IMR-90 (cell line): ENCODE measurements at regions not wholly inside any gene's neighbourhood (a gene's known extent, or its start where the extent isn't known, plus 50 kb on each side); places are given as distances from the start of the nearest gene placed in this dataset.

Experiments used
- ATAC-seq: fragments of 200-7000 bp; cut with Tn5 transposase; 2 replicates; pipeline ENCODE4 v1.9.1; 2020; ENCODE audit warnings: low read depth, mild to moderate bottlenecking, moderate library complexity
- BruUV-seq: library from RNA; stranded (reverse); fragments of 400-500 nt; replicated peaks from 2 replicates; lab custom pipeline; 2021; lab: Mats Ljungman, UMichigan
- CTCF ChIA-PET: fragments of 300-600 bp; formaldehyde crosslinking; extraction: SDS; loops from one replicate; lab custom pipeline; 2021; ENCODE audit warnings: antibody characterized with exemption; lab: Yijun Ruan, JAX
- POLR2A ChIA-PET: fragments of 300-600 bp; sonication (Branson Sonifier 250); formaldehyde crosslinking; loops from one replicate; lab custom pipeline; 2022; ENCODE audit warnings: antibody characterized with exemption; ENCODE audit not compliant: unreplicated experiment; lab: Charles Lee
- DNase-seq: peaks from one replicate; pipeline ENCODE4 v3.0.0; 2013
- H2AFZ ChIP-seq: replicated peaks from 2 replicates; pipeline ENCODE3; 2013; ENCODE audit warnings: low read length, mild to moderate bottlenecking; ENCODE audit not compliant: poor library complexity
- H2AK5ac ChIP-seq: 2 replicates; pipeline ENCODE4 v1.6.1; 2013; ENCODE audit warnings: low read depth, low read length, inconsistent platforms
- H2AK9ac ChIP-seq: replicated peaks from 2 replicates; pipeline ENCODE3; 2013; ENCODE audit warnings: mild to moderate bottlenecking, low read depth, low read length, moderate library complexity; ENCODE audit not compliant: poor library complexity
- H2BK120ac ChIP-seq: 2 replicates; pipeline ENCODE4 v1.6.1; 2013; ENCODE audit warnings: low read depth, low read length, inconsistent platforms
- H2BK15ac ChIP-seq: 3 replicates; pipeline ENCODE4 v1.6.1; 2013; ENCODE audit warnings: low read depth, low read length, inconsistent platforms
- H2BK20ac ChIP-seq: 2 replicates; pipeline ENCODE4 v1.6.1; 2013; ENCODE audit warnings: low read depth, mild to moderate bottlenecking, inconsistent platforms, low read length, moderate library complexity
- H2BK5ac ChIP-seq: 2 replicates; pipeline ENCODE4 v1.6.1; 2013; ENCODE audit warnings: mild to moderate bottlenecking, low read depth, low read length, inconsistent platforms; ENCODE audit not compliant: poor library complexity, severe bottlenecking
- H3K14ac ChIP-seq: replicated peaks from 2 replicates; pipeline ENCODE4 v1.6.1; 2013; ENCODE audit warnings: low read depth, low read length, inconsistent platforms
- H3K18ac ChIP-seq: 2 replicates; pipeline ENCODE4 v1.6.1; 2013; ENCODE audit warnings: low read depth, low read length, control low read depth
- H3K23ac ChIP-seq: 2 replicates; pipeline ENCODE4 v1.6.1; 2013; ENCODE audit warnings: low read depth, low read length, inconsistent platforms
- H3K27ac ChIP-seq: 2 replicates; pipeline ENCODE4 v1.5.1; 2013; ENCODE audit warnings: mild to moderate bottlenecking, control low read depth, low read length; ENCODE audit not compliant: insufficient read depth
- H3K27me3 ChIP-seq: 2 replicates; pipeline ENCODE4 v1.6.1; 2013; ENCODE audit warnings: low read length; ENCODE audit not compliant: control insufficient read depth, insufficient read depth
- H3K36me3 ChIP-seq: 2 replicates; pipeline ENCODE4 v1.6.1; 2013; ENCODE audit warnings: low read length, mixed read lengths; ENCODE audit not compliant: control insufficient read depth, insufficient read depth
- H3K4ac ChIP-seq: 2 replicates; pipeline ENCODE4 v1.6.1; 2013; ENCODE audit warnings: low read depth, low read length, inconsistent platforms
- H3K4me1 ChIP-seq: 2 replicates; pipeline ENCODE4 v1.6.1; 2013; ENCODE audit warnings: low read length, mixed read lengths; ENCODE audit not compliant: control insufficient read depth, insufficient read depth
- H3K4me2 ChIP-seq: 2 replicates; pipeline ENCODE4 v1.6.1; 2013; ENCODE audit warnings: low read depth, mild to moderate bottlenecking, control low read depth, low read length, moderate library complexity
- H3K4me3 ChIP-seq: 2 replicates; pipeline ENCODE4 v1.5.1; 2013; ENCODE audit warnings: low read depth, mild to moderate bottlenecking, control low read depth, low read length, moderate library complexity; ENCODE audit not compliant: insufficient read depth
- H3K56ac ChIP-seq: 2 replicates; pipeline ENCODE4 v1.6.1; 2013; ENCODE audit warnings: low read length, inconsistent platforms; ENCODE audit not compliant: insufficient read depth; ENCODE audit errors: extremely low read depth
- H3K79me1 ChIP-seq, 2 experiments: 2 replicates each; pipeline ENCODE4 v1.6.1; 2013; ENCODE audit warnings: low read length in 2 of 2, inconsistent platforms in 1 of 2, low read depth in 1 of 2
- H3K9ac ChIP-seq: 2 replicates; pipeline ENCODE4 v1.6.1; 2013; ENCODE audit warnings: low read depth, low read length, control low read depth
- H3K9me1 ChIP-seq: 2 replicates; pipeline ENCODE4 v1.6.1; 2013; ENCODE audit warnings: low read length, inconsistent platforms; ENCODE audit not compliant: insufficient read depth
- H3K9me3 ChIP-seq: 2 replicates; pipeline ENCODE4 v1.6.1; 2013; ENCODE audit warnings: low read length; ENCODE audit not compliant: control insufficient read depth, insufficient read depth
- H4K20me1 ChIP-seq: 2 replicates; pipeline ENCODE4 v1.6.1; 2013; ENCODE audit warnings: low read length, inconsistent platforms; ENCODE audit not compliant: insufficient read depth
- H4K5ac ChIP-seq: 2 replicates; pipeline ENCODE4 v1.6.1; 2013; ENCODE audit warnings: mild to moderate bottlenecking, low read depth, low read length, control low read depth
- H4K8ac ChIP-seq, 2 experiments: 2 replicates each; pipeline ENCODE4 v1.6.1; 2013; ENCODE audit warnings: low read depth in 2 of 2, low read length in 2 of 2, control low read depth in 1 of 2, inconsistent platforms in 1 of 2
- H4K91ac ChIP-seq: 2 replicates; pipeline ENCODE4 v1.6.1; 2013; ENCODE audit warnings: low read depth, low read length, inconsistent platforms; ENCODE audit not compliant: insufficient read depth
- USF2 ChIP-seq: fragments of 150-350 bp; IDR thresholded peaks from 2 replicates; pipeline ENCODE4 v1.6.1; 2017; ENCODE audit warnings: mild to moderate bottlenecking, antibody characterized with exemption, low read length, low read depth
- WGBS, 2 experiments: methylation state at CpG; one replicate each; pipeline versions ENCODE4 v1.1.5 to v1.1.7; 2013; ENCODE audit warnings: missing lambda C conversion rate in 2 of 2; ENCODE audit not compliant: insufficient read length in 1 of 2; ENCODE audit errors: extremely low coverage in 2 of 2; 5-methylcytosine and 5-hydroxymethylcytosine counted together
- dilution Hi-C: fragments of 300-500 bp; cut with HindIII; formaldehyde crosslinking; loops from one replicate; pipeline ENCODE4 v1.14.3; 2018; ENCODE audit warnings: low sequenced_read_pairs; ENCODE audit not compliant: unreplicated experiment
- in situ Hi-C: fragments of 300-500 bp; cut with MboI; formaldehyde crosslinking; loops from 3 replicates; pipeline ENCODE4 v1.14.3; 2019; ENCODE audit warnings: low sequenced_read_pairs, inconsistent platforms, mixed read lengths
- intact Hi-C: fragments of 100-400 bp; cut with micrococcal nuclease; formaldehyde crosslinking; loops from 2 replicates; pipeline ENCODE4 v1.10.0; 2022

DNA sequence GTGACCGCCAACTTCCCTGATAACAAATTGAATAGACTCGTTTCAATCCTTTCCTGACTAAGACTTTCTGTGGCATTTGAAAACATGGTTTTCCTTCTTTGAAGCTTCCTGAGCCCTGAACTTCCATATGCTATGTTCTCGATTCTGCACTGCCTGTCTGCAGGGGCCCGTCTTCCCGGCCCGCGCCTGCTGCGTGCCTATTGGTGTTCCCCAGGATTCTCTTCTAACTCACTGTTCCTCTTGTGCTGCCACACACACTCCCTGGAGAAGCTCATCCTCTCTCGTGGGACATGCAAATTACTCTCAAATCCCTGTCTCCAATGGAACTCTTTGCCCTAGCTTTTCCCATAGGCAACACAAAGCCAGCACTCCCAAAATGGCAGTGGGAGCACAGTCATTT lies 262.9 kb upstream of the GATB start:
- no peak overlapping the region for H3K4me2 ChIP-seq
- DNase-seq (no peak), ATAC-seq (no peak)
- WGBS, 2 experiments, result 78% methylated on average over 7 of the region's 9 CpGs; no CpG with 5 or more reads in 1 of the 2 experiments
- BruUV-seq, result no TSS peak
- no peak overlapping the region for H2BK120ac ChIP-seq
- ChIA-PET POLR2A (no interaction called here), CTCF (no interaction called here)
- dilution Hi-C loops (no loop called here), in situ Hi-C loops (no loop called here), intact Hi-C loops (no loop called here)
- H2AK9ac ChIP-seq, result no peak overlapping the region
- no peak overlapping the region for H4K5ac ChIP-seq
- H2BK5ac ChIP-seq, result no peak overlapping the region
- H2AK5ac ChIP-seq, result no peak overlapping the region
- no peak overlapping the region for H2AFZ ChIP-seq
- no peak overlapping the region for H3K9ac ChIP-seq
- H3K9me3 ChIP-seq, result no peaks in the 10 kb centered on the region
- H2BK15ac ChIP-seq, result no peak overlapping the region
- H3K27me3 ChIP-seq, result peaks cover 5% of the 10 kb centered on the region; the same call in 1 of the 2 replicates
- no peaks in the 10 kb centered on the region for H3K36me3 ChIP-seq
- no peaks in the 10 kb centered on the region for H3K79me1 ChIP-seq
- no peak overlapping the region for H3K18ac ChIP-seq
- no peak overlapping the region for H2BK20ac ChIP-seq
- no peak overlapping the region for H3K4me3 ChIP-seq
- no peak for TF ChIP-seq USF2
- no peaks in the 10 kb centered on the region for H4K20me1 ChIP-seq
- peaks cover 4% of the 10 kb centered on the region for H3K4me1 ChIP-seq
- no peak overlapping the region for H4K8ac ChIP-seq
- no peaks in the 10 kb centered on the region for H3K9me1 ChIP-seq
- no peak overlapping the region for H3K56ac ChIP-seq
- no peak overlapping the region for H3K27ac ChIP-seq
- no peak overlapping the region for H3K23ac ChIP-seq
- H4K91ac ChIP-seq, result no peak overlapping the region
- no peak overlapping the region for H3K4ac ChIP-seq
- no peak overlapping the region for H3K14ac ChIP-seq
